GM21576 (cell line): ENCODE measurements at regions not wholly inside any gene's neighbourhood (a gene's known extent, or its start where the extent isn't known, plus 50 kb on each side); places are given as distances from the start of the nearest gene placed in this dataset.
"Not testable (repeated sequence)": the region's sequence is repeated elsewhere in the genome, so short reads cannot be mapped to it uniquely, and the experiment has no call there.

Experiments used
- ATAC-seq: cut with Tn5 transposase; IDR thresholded peaks from one replicate; pipeline ENCODE4 v1.9.1; 2021; ENCODE audit warnings: mild to moderate bottlenecking, moderate library complexity; ENCODE audit not compliant: unreplicated experiment

DNA sequence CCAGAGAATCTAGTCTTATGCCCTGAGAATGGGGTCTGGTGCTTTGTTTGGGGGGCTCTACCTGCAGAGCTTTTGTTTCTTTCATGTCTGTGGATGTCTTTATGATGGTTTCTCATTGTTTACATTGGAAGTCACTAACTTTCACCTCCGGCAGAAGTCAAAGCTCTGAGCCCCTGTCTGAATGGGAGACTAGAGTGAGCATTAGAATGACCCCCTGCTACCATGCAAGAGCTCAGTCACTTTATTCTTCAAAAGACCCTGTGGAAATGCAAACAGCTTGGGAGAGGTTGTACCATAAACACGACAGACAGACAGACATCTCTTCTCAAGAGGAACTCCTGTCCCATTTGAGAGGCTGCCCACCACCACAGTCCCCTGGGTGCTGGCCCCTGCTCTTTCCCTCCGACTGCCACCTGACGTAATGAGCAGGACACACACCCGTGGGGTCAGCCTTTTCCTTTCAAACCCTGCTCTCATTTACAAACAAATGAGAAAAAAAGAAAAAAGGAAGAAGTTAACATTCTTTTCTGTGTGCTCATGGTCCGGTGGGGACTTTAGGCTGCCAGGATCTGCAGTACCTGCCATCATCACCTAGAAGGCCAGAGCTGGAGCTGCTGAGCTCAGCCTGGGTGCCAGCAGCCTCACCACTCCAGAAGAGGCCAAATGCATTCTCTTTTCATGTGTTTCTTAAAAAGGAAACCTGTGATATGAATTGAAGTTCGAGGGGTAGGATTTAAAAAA, 91.6 kb downstream of the FZD1 start:
- ATAC-seq, result no peak

DNA sequence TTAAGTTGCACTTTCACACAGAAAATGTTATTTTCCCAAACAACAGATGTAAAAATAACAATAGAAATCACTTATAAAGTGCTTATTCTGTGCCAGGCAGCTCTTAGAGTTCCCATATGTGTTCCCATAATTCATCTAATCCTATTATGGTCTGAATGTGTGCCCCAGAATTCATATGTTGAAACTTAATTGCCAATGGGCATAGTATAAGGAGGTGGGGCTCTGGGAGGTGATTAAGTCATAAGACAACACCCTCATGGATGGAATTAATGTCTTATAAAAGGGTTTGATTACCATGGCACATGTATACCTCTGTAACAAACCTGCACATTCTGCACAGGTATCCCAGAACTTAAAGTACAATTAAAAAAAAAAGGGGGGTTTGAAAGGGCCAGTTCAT, 92.7 kb downstream of the FZD1 start:
- no peak for ATAC-seq

DNA sequence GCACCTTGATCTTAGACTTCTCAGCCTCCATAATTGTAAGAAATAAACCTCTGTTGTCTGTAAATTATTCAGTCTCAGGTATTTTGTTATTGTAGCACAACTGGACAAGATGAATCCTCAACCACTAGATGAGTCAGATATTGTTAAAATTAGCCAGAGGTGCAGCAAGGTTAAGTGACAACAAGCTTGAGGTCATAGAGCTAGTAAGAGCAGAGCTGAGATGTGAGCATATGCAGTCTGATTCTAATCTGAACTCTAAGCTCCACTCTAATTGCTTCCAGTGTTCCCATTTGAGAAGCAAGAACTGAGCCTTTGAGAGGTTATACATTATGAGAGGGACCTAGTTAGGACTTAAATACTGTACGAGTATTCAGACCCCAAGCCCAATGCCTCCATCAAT, 93.1 kb downstream of the FZD1 start:
- ATAC-seq, result no peak

DNA sequence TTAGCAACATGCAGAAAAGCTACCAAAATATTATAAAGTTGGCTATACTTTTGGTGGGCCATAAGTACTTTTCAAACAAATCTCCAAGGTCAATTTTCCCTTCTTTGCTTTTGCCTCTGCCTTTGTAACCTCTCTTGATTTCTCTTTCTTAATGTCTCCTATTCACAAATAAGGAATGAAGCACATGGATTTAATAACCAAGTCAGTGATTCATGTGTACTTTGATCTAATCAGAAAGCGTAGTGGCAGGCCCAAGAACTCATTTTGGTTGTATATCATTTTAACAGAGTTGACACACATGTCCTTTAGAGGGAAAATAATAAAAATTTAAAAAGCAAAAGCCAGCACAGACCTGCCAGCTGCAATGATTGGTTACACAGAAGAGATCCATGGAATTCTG, 93.7 kb downstream of the FZD1 start:
- ATAC-seq, result no peak

DNA sequence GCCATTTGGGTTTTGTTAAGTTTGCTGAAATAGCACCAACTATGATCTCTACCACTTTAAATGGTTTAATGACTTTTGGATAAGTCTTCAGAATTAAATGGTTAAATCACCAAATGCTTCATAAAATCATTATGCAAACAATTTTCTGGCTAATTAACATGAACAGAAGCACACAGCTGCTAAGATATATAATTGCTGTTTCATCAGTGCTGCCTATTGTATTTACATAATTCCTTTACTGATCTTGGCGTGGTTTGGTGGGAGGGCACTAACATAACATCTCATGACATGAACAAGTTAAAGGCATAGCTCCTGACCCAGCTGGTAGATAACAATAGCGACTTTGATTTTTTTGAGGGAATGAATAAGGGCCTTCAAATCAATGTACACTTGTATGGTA, 94.1 kb downstream of the FZD1 start:
- ATAC-seq, result no peak

DNA sequence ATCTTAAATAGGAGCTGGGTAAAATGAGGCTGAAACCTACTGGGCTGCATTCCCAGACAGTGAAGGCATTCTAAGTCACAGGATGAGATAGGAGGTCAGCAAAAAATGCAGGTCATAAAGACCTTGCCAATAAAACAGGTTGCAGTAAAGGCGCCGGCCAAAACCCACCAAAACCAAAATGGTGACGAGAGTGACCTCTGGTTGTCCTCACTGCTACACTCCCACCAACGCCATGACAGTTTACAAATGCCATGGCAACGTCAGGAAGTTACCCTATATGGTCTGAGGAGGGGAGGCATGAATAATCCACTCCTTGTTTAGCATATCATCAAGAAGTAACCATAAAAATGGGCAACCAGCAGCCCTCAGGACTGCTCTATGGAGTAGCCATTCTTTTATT, 100.9 kb downstream of the FZD1 start:
- not testable (repeated sequence) for ATAC-seq

DNA sequence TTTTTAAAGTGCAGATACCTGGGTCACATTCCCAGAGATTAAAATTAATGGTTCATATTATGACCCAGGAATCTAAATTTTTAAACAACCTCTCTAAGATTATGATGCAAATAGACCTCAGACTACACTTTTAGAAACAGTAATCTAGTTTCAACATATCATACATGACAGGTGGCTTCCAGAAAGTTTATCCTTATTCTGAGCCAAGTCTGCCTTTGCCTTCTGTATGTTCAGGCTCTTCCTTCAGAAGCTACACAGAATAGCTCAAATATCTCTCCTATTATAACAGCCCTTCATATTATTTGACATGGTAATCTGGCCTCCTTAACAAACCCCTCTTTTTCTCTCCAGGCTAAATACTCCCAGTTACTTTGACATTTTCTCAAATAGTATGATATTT, 101.9 kb downstream of the FZD1 start:
- ATAC-seq, result no peak

DNA sequence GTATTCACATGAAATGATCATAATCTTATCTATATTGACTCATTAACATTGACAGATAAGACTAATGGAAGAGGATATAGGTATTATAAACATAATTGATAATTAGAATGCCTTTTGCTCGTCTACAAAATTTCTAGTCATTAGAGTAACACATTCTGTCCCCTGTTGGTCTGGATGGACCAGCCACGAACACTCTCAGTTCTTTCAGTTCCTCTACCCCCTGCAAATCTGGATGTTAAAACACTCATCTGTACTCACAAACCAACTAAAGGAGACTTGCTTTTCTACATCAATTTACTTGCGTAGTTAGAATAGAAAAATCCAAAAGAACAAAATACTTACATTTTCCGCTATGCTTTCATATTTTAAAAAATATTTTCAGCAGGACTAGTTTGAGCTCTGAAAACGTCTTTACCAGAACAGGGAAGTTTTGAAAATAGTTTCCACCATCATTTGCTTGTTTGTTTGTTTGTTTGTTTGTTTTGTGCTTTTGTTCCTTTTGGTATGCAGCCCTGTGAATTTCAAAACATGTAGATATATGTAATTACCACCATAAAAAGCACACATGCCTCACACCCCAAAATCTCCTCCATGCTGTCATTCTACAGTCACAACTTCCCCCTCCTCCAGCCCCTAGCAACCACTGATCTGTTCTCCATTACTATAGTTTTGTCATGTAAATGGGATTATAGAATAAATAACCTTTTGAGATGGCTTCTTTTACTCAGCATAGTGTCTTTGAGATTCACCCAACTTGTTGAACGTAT, 103.8 kb downstream of the FZD1 start:
- no peak for ATAC-seq

DNA sequence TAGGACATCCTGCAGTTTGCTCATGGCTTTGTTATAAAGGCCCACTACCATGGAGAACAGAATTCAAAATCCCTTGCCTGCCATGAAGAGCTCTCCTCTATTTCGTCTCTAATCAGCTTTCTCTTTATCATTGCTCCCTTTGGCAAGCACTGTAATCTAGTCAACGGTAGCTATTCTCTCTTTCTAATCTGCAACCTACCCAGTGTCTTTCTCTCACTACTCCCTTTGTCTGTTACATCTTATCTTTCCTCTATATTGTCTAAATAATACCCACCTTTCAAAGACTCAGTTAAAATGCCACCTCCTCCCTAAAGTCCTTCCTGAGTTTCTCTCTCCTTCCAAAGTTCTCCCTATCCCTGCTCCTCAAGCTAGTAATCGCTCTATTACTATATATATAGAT, 108.1 kb downstream of the FZD1 start:
- ATAC-seq, result no peak

DNA sequence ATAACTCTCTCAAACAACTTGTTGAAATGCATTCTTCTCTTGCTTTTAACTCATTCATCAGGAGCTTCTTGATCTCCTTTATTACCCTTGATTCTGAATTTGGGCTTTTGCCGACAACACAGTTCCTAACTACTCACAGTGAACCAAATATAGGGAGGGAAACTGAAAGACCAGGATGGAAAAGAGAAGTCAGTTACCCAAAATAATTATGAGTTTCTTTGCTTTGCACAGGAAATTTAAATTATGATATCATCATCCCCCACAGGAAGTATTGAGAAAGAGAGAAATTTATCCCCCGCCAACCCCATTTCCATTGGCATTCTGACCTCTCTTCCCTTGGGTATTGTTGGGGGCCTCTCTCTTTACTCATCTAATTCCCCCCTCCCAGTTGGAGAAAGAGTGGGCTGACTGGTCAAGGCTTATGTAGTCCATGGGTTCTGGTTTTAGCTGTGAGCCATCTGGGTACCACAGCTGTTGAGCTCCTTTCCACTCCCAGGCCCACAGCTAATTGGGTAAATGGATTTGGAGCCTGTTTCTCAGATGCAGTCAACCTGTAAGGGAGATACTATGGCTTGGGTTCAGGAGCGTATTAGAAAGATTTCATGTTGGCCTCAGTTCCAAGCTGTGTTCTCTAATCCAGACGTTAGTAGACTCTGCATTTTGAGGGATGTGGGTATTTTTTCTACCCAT, 109.0 kb downstream of the FZD1 start:
- no peak for ATAC-seq

DNA sequence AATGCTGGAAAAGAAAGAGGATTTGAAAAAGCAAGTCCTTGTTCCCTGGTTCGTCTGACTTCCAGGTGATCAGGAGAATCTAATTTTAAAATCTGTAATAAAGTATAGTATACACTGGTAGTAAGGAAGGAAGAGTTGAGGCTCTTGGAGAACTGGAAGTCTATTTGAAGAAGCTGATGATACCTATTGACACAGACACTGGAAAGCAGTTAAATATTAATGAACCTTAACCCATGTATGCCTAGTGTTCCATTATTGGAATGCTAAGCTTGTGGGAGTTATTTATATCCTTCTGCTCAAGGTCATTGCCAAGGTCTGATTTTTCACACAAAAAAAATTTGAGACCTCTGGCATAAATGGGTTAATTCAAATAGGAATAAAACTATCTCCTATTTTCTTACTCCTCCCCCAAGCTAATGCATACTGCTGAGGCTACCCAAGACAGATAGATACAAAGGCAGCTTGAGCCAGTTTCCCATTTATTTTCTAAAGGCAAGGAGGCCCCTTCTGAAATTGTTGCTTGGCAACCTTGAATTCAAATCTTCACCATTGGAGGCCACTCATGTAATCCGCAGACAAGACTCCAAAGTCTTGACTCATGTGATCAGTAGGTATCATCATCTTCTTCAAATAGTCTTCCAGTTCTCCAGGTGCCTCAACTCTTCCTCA, 110.2 kb downstream of the FZD1 start:
- ATAC-seq, result no peak

DNA sequence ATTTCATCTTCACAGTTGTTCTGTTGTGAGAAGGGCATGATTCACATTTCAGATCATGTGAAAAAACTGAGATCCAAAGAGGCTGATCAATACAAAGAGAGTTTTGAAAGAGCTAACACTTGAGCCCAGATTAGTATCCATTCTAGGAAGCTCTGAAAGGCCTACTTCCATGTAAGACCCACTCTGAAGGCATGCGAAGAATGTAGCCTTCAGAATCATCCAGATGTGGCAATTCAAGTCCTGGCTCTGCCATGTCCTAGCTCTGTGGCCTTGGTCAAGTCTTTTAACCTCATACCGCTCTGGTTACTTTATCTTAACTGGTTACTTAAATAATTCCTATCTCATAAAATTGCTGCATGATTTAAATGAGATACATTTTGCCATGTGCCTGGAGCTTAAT, 111.1 kb downstream of the FZD1 start:
- no peak for ATAC-seq

DNA sequence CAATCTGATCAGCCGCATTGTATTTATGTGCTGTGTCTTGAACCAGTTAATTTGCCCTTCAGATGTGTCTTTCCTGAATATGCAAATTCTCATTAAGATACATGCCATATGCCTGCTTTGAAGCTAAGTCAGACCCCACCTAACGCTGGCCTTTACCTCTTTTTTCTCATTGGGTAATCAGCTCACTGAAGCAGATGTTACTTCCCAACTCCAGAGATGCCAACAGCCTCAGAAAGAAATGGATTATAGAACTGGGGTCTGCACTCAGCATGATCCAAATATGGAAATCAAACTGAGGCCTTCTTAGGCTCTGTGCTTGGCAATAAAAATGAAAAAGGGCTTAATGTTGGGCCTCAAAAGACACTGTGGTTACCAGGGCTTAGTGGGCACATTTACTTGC, 113.9 kb downstream of the FZD1 start:
- no peak for ATAC-seq

DNA sequence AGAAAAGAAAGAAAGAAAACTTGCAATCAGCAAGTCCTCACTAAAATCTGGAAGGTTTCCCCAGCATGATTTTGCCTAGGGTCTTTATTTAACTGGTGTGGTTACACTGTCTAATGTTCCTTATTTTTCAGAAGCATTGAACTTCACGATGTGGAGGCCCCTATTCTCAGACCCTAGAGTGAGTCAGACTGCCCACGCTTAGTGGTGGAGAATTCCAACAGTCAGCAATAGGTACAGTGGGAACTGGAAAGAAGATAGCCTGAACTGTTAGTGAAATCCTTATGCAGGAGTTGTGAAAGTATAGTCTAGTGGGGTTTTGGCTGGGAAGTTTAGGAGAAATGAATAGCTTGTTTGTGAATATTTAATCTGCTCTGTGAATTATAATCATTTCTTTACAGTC, 115.0 kb downstream of the FZD1 start:
- ATAC-seq, result no peak

DNA sequence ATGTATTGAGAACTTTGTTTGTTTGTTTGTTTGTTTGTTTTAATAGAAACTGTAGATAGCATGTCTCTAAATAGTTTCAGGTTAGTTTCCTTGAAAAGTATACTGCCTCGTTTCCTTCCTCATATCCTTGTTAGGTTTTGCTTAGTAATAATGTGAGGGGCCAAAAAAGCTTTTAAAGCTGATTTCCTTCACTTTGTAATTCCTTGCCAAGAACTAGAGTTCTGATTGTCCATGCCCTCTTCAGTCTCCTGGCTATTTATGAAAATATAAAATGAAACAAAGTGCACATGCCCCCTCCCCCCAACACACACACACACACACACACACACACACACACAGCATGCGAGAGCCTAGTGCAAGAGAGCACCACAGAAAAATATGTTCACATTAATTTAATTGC, 115.8 kb downstream of the FZD1 start:
- no peak for ATAC-seq

DNA sequence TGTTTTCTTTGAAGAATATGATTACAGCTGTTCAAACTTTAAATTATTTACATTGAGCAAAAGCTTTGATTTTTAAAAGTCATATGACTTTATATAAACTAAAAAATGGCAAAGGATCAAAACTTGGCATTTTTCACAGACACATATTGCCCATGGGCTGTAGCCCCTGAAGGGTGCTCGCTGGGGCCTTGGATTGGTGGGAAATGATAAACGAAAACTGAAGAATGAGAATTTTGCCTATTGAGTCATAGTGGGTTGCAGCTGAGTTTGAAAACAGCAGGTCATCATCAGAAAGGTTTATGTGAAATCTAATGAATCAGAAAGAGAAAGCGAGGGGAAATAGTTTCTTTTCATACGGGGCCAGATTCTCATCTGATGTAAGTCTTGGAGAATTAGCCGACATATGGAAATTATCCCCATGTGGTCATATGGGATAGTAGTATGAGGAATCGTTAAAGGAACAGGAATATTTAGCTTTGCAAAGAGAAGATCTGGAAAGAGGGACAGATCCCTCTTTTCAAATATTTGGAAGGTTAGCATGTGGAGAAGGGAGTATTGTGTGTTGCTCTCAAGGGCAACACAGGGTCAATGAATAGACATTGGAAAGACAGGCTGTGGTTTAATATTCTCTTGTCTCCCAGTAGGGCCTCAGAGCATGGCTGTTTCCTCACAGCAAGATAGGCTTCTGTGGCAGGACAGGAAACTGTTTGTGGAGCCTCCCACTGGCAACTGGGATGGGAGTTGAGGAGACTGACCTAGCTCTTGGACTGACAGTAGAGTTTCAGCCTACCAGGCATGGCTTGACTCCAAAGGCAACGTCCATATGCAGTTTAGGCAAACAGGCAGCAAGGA, 119.0 kb downstream of the FZD1 start:
- no peak for ATAC-seq

DNA sequence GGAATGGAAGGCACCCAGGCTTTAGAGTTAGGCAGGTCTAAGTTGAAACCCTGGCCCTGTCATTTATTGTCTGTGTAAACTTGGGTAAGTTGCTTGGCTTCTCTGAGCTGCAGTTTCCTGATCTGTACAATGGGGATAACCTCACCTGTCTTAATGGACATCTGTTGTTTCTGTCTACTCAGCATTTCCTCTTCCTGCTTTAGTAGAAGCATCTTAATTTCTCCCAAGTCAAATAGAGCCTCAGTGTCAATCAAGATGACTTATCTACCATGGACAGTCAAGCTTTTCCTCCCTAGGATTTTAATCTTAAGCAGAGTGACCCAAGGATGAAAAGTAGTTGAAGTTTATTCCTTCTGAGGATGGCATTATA, 119.7 kb downstream of the FZD1 start:
- ATAC-seq, result no peak

DNA sequence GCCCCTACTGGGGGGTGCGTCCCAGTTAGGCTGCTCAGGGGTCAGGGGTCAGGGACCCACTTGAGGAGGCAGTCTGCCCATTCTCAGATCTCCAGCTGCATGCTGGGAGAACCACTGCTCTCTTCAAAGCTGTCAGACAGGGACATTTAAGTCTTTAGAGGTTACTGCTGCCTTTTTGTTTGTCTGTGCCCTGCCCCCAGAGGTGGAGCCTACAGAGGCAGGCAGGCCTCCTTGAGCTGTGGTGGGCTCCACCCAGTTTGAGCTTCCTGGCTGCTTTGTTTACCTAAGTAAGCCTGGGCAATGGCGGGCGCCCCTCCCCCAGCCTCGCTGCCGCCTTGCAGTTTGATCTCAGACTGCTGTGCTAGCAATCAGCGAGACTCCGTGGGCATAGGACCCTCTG, 130.5 kb downstream of the FZD1 start:
- not testable (repeated sequence) for ATAC-seq

DNA sequence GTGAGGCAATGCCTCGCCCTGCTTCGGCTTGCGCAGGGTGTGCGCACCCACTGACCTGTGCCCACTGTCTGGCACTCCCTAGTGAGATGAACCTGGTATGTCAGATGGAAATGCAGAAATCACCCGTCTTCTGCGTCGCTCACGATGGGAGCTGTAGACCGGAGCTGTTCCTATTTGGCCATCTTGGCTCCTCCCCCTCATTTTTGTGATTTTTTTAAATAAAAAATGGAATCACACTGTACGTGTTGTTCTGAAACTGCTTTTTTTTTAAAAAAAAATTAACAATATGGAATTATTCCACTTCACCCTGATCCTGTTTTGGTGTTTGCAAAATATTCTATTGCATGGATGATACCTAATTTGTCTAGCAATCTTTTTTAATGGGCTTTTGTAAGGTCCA, 131.1 kb downstream of the FZD1 start:
- not testable (repeated sequence) for ATAC-seq

DNA sequence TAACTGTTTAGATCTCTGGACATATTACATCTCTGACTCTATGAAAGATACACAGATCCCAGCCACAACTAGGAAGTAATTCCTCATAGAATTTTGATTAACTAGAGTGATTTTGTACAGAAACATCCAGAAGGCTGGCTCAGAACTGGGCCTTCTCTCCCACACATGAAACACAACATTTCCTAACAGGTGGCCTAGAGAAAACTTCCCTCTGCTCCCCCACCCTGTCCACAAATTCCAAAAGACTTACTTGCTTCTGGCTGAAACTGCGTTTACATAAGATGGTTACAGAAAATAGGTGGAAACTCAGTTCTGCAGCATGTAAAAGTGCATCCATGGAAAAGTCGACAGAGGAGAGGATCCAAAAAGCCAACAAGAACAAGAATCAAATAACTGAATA, 132.9 kb downstream of the FZD1 start:
- no peak for ATAC-seq

DNA sequence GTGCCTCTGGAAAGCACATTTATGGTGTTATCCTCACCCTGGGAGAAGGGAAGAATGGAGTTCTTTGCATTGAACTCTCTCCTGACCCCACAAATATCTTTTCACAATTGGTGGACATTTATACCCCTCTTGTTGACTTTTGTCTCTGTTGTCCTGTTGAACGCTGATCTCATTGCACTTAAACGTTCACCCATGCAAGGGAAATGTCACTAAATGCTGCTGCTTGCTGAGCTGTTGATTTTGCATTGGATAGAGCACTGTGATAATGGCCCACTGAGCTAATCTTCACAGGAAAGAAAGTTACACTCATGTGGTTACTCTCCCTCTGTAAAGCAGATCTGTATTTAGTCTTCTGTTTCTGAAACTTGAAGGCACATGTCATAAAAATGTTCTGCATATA, 133.4 kb downstream of the FZD1 start:
- no peak for ATAC-seq
